ENCODE measurements at regions not wholly inside any gene's neighbourhood (a gene's known extent, or its start where the extent isn't known, plus 50 kb on each side); places are given as distances from the start of the nearest gene placed in this dataset.

DNA sequence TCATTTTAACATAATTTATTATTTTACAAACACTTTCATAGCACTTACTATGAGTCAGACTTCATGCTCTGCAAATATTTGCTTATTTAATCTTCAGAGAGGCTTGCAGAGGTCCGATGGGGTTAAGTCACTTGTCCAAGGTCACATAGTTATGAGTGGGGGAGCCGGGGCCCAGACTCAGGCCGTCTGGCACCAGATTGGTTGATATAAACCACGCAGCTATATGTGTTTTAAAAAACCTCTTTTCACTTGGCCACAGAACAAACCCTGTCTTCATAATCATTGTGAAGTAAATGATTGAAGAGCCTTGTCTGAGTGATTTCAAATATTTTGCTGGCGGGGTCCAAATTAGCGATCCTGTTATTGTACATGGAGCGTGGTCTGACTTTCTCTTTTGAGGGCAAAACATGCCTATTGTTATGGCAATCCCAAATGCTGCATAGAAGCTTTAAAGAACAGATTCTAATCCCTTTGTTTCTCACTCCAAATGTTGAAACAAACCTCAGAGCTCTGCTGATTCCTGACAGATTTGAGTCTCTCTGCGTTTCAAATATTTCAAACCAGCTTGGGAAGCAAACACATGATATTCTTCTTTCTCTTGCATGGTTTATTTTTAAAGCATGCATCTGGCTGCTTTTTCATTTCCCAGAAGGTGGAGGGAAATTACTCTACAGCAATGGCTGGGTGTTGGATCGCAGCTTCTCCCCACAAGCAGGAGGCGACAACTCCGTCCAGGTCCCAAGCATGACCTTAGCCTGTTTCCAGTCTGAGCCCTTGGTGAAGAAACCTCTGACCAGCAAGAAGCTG lies 142.4 kb downstream of the DDX1 start:
- TF ChIP-seq, protein P1, sequence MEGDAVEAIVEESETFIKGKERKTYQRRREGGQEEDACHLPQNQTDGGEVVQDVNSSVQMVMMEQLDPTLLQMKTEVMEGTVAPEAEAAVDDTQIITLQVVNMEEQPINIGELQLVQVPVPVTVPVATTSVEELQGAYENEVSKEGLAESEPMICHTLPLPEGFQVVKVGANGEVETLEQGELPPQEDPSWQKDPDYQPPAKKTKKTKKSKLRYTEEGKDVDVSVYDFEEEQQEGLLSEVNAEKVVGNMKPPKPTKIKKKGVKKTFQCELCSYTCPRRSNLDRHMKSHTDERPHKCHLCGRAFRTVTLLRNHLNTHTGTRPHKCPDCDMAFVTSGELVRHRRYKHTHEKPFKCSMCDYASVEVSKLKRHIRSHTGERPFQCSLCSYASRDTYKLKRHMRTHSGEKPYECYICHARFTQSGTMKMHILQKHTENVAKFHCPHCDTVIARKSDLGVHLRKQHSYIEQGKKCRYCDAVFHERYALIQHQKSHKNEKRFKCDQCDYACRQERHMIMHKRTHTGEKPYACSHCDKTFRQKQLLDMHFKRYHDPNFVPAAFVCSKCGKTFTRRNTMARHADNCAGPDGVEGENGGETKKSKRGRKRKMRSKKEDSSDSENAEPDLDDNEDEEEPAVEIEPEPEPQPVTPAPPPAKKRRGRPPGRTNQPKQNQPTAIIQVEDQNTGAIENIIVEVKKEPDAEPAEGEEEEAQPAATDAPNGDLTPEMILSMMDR (conservative IDR thresholded peaks at IDR 0.05; ENCODE audit: low read depth in 2 of 2) = no peak
- TF ChIP-seq EZH2 (IDR thresholded peaks at IDR 0.05; ENCODE audit: low read depth, unreplicated experiment) = no peak
- TF ChIP-seq, protein P2, sequence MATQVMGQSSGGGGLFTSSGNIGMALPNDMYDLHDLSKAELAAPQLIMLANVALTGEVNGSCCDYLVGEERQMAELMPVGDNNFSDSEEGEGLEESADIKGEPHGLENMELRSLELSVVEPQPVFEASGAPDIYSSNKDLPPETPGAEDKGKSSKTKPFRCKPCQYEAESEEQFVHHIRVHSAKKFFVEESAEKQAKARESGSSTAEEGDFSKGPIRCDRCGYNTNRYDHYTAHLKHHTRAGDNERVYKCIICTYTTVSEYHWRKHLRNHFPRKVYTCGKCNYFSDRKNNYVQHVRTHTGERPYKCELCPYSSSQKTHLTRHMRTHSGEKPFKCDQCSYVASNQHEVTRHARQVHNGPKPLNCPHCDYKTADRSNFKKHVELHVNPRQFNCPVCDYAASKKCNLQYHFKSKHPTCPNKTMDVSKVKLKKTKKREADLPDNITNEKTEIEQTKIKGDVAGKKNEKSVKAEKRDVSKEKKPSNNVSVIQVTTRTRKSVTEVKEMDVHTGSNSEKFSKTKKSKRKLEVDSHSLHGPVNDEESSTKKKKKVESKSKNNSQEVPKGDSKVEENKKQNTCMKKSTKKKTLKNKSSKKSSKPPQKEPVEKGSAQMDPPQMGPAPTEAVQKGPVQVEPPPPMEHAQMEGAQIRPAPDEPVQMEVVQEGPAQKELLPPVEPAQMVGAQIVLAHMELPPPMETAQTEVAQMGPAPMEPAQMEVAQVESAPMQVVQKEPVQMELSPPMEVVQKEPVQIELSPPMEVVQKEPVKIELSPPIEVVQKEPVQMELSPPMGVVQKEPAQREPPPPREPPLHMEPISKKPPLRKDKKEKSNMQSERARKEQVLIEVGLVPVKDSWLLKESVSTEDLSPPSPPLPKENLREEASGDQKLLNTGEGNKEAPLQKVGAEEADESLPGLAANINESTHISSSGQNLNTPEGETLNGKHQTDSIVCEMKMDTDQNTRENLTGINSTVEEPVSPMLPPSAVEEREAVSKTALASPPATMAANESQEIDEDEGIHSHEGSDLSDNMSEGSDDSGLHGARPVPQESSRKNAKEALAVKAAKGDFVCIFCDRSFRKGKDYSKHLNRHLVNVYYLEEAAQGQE (IDR thresholded peaks at IDR 0.05; ENCODE audit: unreplicated experiment) = no peak
- TF ChIP-seq EZH2phosphoT487 (IDR thresholded peaks at IDR 0.05; ENCODE audit: unreplicated experiment) = no peak
- TF ChIP-seq, protein P3, sequence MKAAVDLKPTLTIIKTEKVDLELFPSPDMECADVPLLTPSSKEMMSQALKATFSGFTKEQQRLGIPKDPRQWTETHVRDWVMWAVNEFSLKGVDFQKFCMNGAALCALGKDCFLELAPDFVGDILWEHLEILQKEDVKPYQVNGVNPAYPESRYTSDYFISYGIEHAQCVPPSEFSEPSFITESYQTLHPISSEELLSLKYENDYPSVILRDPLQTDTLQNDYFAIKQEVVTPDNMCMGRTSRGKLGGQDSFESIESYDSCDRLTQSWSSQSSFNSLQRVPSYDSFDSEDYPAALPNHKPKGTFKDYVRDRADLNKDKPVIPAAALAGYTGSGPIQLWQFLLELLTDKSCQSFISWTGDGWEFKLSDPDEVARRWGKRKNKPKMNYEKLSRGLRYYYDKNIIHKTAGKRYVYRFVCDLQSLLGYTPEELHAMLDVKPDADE (IDR thresholded peaks at IDR 0.05) = no peak
- TF ChIP-seq CREB1 (CRISPR knock-in tag; IDR thresholded peaks at IDR 0.05; ENCODE audit: low read depth) = no peak

Measured in GM23338 (cell line).